ENCODE measurements at regions not wholly inside any gene's neighbourhood (a gene's known extent, or its start where the extent isn't known, plus 50 kb on each side); places are given as distances from the start of the nearest gene placed in this dataset.

GRCh38 chr5:152987131-152987530 lies 503.3 kb upstream of the GRIA1 start:
- no peak for TF ChIP-seq PATZ1 (CRISPR knock-in tag; IDR thresholded peaks at IDR 0.05; ENCODE audit: borderline replicate concordance)
- TF ChIP-seq CSRNP3 (CRISPR knock-in tag; IDR thresholded peaks at IDR 0.05): no peak
